ENCODE measurements at regions not wholly inside any gene's neighbourhood (a gene's known extent, or its start where the extent isn't known, plus 50 kb on each side); places are given as distances from the start of the nearest gene placed in this dataset.

DNA sequence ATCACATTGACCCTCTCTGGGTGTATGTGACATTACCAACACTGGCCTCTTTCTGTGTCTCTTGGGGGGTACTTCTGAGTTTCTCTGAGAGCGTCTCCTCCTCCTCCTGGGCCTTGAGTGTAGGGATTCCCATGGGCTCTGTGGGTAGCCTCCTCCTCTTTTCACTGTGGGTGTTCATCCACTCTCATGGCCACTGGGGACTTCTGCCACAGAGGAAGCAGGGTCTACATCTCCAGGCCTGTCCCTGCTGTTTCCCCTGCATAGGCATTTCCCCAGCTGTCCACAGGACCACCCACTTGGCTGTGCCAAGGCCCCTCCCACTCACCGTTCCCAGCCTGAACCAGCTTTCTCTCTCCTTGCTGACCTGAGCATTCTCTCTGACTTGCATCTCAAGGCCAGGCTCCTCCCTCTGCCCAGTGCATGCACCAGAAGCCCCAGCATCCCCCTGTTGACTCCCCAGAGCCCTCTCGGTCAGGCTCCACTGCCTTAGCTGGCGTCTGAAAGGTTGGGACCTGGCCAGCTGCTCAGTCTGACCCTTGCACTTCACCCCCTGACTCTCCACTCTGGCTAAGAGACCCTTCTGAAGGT lies 487.6 kb downstream of the GLRX3 start:
- Histone ChIP-seq H3F3A (ENCODE audit: insufficient read depth) (no peaks in the 10 kb centered on the region), H4K20me1 (ENCODE audit: insufficient read depth) (no peaks in the 10 kb centered on the region), H3K36me3 (ENCODE audit: low read depth) (no peaks in the 10 kb centered on the region), H3K27ac (no peak overlapping the region), H3K9ac (no peak overlapping the region), H3K9me3 (ENCODE audit: low read depth) (no peaks in the 10 kb centered on the region), H3K27me3 (replicated peaks; ENCODE audit: insufficient read depth) (no peaks in the 10 kb centered on the region), H3K9me2 (ENCODE audit: insufficient read depth) (no peaks in the 10 kb centered on the region), H3K4me2 (ENCODE audit: unreplicated experiment) (no peak overlapping the region), H2AFZ (no peak overlapping the region), H3K4me1 (ENCODE audit: insufficient read depth) (no peaks in the 10 kb centered on the region), H3K79me2 (ENCODE audit: insufficient read depth) (no peaks in the 10 kb centered on the region), H3K4me3 (no peak overlapping the region)
- 16 to 25% methylated on average over 4 of the region's 4 CpGs for WGBS, 2 experiments (ENCODE audit: low coverage in 1 of 2, low lambda C conversion rate in 2 of 2, missing lambda C conversion rate in 2 of 2)
- TF ChIP-seq EZH2 (IDR thresholded peaks at IDR 0.05; ENCODE audit: insufficient read depth, poor library complexity, severe bottlenecking): no peak
- in situ Hi-C loops (cut with MboI): no loop called here
- no peak for DNase-seq

DNA sequence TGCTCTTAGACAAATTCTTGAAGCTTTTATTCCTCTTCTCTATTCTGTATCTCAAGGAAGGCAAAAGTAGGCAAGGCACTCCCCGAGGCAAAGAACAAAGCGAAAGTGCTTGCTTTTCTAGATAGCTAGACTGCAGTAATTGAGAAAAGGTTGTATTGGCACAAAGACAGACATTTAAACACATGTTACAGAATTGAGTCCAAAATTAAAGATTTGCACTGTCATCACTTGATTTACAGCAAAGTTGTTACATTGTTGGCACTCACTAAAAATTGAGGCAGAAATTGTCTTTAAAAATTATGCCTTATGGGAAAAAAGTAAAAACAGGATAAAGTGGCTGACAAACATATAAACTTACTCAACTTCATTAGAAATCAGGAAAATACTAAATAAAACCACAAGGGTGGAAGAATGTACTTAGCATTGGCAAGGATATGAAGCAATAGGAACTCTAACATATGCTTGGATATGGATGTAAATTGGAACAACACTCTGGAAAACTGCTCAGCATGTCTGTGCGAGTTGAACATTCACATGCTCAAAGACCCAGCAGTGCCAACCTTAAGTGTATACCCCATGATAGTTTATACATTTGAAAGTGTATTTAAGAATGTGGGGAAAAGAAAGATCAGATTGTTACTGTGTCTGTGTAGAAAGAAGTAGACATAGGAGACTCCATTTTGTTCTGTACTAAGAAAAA lies 491.3 kb downstream of the GLRX3 start:
- no peaks in the 10 kb centered on the region for H4K20me1 ChIP-seq (ENCODE audit: insufficient read depth)
- H3K79me2 ChIP-seq (ENCODE audit: insufficient read depth): no peaks in the 10 kb centered on the region
- TF ChIP-seq EZH2 (IDR thresholded peaks at IDR 0.05; ENCODE audit: insufficient read depth, poor library complexity, severe bottlenecking) (no peak), EZH2phosphoT487 (IDR thresholded peaks at IDR 0.05; ENCODE audit: insufficient read depth, low read depth) (no peak)
- H3K4me3 ChIP-seq: no peak overlapping the region
- in situ Hi-C loops (cut with MboI): no loop called here
- 1 to 6% methylated on average over 3 of the region's 3 CpGs for WGBS, 2 experiments (ENCODE audit: low coverage in 1 of 2, low lambda C conversion rate in 2 of 2, missing lambda C conversion rate in 2 of 2)
- H3K4me2 ChIP-seq (ENCODE audit: unreplicated experiment): no peak overlapping the region
- H3K9me3 ChIP-seq (ENCODE audit: low read depth): no peaks in the 10 kb centered on the region
- H3K27me3 ChIP-seq (replicated peaks; ENCODE audit: insufficient read depth): no peaks in the 10 kb centered on the region
- H3K9ac ChIP-seq: no peak overlapping the region
- no peaks in the 10 kb centered on the region for H3F3A ChIP-seq (ENCODE audit: insufficient read depth)
- H3K4me1 ChIP-seq (ENCODE audit: insufficient read depth): no peaks in the 10 kb centered on the region
- H2AFZ ChIP-seq: no peak overlapping the region
- no peaks in the 10 kb centered on the region for H3K36me3 ChIP-seq (ENCODE audit: low read depth)
- DNase-seq: no peak
- no peak overlapping the region for H3K27ac ChIP-seq
- H3K9me2 ChIP-seq (ENCODE audit: insufficient read depth): no peaks in the 10 kb centered on the region

DNA sequence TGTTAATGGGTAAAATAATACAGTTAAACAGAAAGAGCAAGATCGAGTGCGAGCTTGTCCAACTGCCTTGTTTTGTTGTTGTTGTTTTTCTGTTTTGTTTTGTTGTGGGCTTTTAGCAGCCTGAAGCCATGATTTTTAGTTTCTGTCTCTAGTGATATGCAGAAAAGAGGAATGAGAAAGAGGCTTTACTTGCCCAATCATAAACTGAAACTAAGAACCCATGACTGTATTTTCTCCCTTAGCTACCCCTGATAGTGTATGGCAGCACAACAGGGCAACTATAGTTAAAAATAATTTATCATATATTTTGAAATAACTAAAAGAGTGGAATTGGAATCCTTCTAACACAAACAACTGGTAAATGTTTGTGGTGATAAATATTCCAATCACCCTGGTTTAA lies 493.9 kb downstream of the GLRX3 start:
- Histone ChIP-seq H3K4me1 (ENCODE audit: insufficient read depth) (no peaks in the 10 kb centered on the region), H4K20me1 (ENCODE audit: insufficient read depth) (no peaks in the 10 kb centered on the region), H3K9me2 (ENCODE audit: insufficient read depth) (no peaks in the 10 kb centered on the region), H3K4me2 (ENCODE audit: unreplicated experiment) (no peak overlapping the region), H3K9ac (no peak overlapping the region), H3K27me3 (replicated peaks; ENCODE audit: insufficient read depth) (no peaks in the 10 kb centered on the region), H3K27ac (no peak overlapping the region), H3K9me3 (ENCODE audit: low read depth) (no peaks in the 10 kb centered on the region), H3K36me3 (ENCODE audit: low read depth) (no peaks in the 10 kb centered on the region), H3F3A (ENCODE audit: insufficient read depth) (no peaks in the 10 kb centered on the region), H3K4me3 (no peak overlapping the region), H2AFZ (no peak overlapping the region), H3K79me2 (ENCODE audit: insufficient read depth) (no peaks in the 10 kb centered on the region)
- DNase-seq: no peak
- TF ChIP-seq EZH2 (IDR thresholded peaks at IDR 0.05; ENCODE audit: insufficient read depth, poor library complexity, severe bottlenecking): no peak
- no peak for TF ChIP-seq EZH2phosphoT487 (IDR thresholded peaks at IDR 0.05; ENCODE audit: insufficient read depth, low read depth)
- WGBS, 2 experiments (ENCODE audit: low coverage in 1 of 2, low lambda C conversion rate in 2 of 2, missing lambda C conversion rate in 2 of 2): 0% methylated on average over 2 of the region's 2 CpGs
- in situ Hi-C loops (cut with MboI): no loop called here

DNA sequence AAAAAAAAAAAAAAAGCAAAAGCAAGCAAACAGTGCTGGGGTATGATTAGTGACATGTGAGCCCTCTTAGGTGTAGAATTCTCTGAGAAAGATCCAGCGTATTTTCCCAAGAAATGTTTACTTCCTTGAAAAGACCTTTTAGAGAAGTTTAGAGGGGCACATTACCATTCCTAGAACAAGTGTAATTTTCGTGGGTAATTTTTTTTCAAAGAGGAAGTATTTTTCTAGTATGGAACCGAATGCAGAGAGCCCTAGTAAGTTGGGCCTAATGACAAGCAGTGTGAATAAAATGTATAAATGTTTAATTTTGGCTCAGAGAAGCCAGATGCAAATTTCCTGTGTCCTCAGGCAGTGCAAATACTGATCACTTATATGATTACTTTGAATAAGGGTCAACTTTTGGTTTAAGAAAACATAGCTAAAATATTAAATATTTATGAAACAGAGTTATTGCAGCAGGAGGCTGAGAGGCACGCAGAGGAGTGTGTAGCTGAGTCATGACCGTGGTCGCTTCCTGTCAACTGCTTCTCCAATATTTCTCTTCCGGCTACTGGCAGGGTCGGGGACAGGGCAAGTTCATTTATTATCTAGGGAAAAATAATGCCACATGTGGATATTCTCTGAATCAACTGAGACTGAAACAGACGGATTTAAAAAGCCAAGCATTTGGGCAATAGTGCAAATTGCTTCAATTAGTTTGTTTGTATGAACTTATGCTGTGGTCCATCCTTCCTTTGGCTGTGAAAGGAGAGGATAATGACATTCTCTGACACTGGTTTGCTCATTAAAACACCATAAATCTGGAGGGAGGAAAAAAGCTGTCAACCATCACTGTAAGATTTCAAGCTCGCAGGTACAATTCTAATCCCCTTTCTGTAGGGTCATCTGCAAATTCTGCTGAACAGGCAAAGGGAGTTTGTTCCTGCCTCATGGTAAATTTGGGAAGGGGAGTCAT lies 495.2 kb downstream of the GLRX3 start:
- in situ Hi-C loops (cut with MboI): no loop called here
- H3K4me3 ChIP-seq: no peak overlapping the region
- TF ChIP-seq EZH2phosphoT487 (IDR thresholded peaks at IDR 0.05; ENCODE audit: insufficient read depth, low read depth) (no peak), EZH2 (IDR thresholded peaks at IDR 0.05; ENCODE audit: insufficient read depth, poor library complexity, severe bottlenecking) (no peak)
- 3 to 6% methylated on average over 10 of the region's 10 CpGs for WGBS, 2 experiments (ENCODE audit: low coverage in 1 of 2, low lambda C conversion rate in 2 of 2, missing lambda C conversion rate in 2 of 2)
- H3K27me3 ChIP-seq (replicated peaks; ENCODE audit: insufficient read depth): no peaks in the 10 kb centered on the region
- H3K9me3 ChIP-seq (ENCODE audit: low read depth): no peaks in the 10 kb centered on the region
- no peak overlapping the region for H3K9ac ChIP-seq
- H3K27ac ChIP-seq: no peak overlapping the region
- no peaks in the 10 kb centered on the region for H3K36me3 ChIP-seq (ENCODE audit: low read depth)
- no peaks in the 10 kb centered on the region for H3K79me2 ChIP-seq (ENCODE audit: insufficient read depth)
- no peaks in the 10 kb centered on the region for H3K4me1 ChIP-seq (ENCODE audit: insufficient read depth)
- DNase-seq: no peak
- no peak overlapping the region for H3K4me2 ChIP-seq (ENCODE audit: unreplicated experiment)
- H4K20me1 ChIP-seq (ENCODE audit: insufficient read depth): no peaks in the 10 kb centered on the region
- H3F3A ChIP-seq (ENCODE audit: insufficient read depth): no peaks in the 10 kb centered on the region
- no peaks in the 10 kb centered on the region for H3K9me2 ChIP-seq (ENCODE audit: insufficient read depth)
- H2AFZ ChIP-seq: no peak overlapping the region

Measured in GM23248 (cell line).